T-helper 1 cell treated with Interleukin-12 subunit alpha and Interleukin-12 subunit beta and Interleukin-4 antibody, amounts not matched to agents 30 μg/mL and 1 μg/mL, for 36 hours (primary cell): ENCODE measurements at regions not wholly inside any gene's neighbourhood (a gene's known extent, or its start where the extent isn't known, plus 50 kb on each side); places are given as distances from the start of the nearest gene placed in this dataset.

Source experiments
- H3K27ac Mint-ChIP-seq: one replicate; pipeline ENCODE4 v1.8.0; 2021; ENCODE audit warnings: mild to moderate bottlenecking, mixed read lengths
- H3K27me3 Mint-ChIP-seq: one replicate; pipeline ENCODE4 v1.8.0; 2021; ENCODE audit warnings: low read depth, mixed read lengths
- H3K36me3 Mint-ChIP-seq: one replicate; pipeline ENCODE4 v1.8.0; 2021; ENCODE audit warnings: low read depth, mixed read lengths
- H3K4me1 Mint-ChIP-seq: one replicate; pipeline ENCODE4 v1.8.0; 2021; ENCODE audit warnings: low read depth, mixed read lengths
- H3K4me3 Mint-ChIP-seq: one replicate; pipeline ENCODE4 v1.8.0; 2021; ENCODE audit warnings: mild to moderate bottlenecking, moderate library complexity, mixed read lengths
- H3K9me3 Mint-ChIP-seq: one replicate; pipeline ENCODE4 v1.8.0; 2021; ENCODE audit warnings: mixed read lengths

DNA sequence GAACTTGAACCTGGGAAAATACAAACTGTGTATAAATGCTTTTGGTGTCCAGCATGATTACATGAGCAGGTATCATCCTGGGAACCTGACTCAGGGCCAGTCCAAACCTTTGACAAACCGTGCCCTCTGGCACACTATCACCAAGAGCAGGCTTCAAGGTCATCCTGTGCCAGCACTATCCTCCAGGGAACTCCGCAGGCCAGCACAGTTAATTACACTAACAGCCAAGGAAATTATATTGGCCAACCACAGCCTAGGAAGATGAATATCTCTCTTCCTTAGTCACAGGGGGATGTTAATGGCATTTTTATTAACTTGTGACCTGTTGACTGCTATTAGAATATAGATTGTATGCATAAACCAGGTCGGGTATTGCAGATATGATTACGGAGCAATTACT lies 262.0 kb downstream of the TUSC7 start:
- no peaks in the 10 kb centered on the region for H3K9me3 Mint-ChIP-seq
- H3K27me3 Mint-ChIP-seq, result no peaks in the 10 kb centered on the region
- H3K4me1 Mint-ChIP-seq, result no peaks in the 10 kb centered on the region
- H3K27ac Mint-ChIP-seq, result no peak overlapping the region
- no peaks in the 10 kb centered on the region for H3K36me3 Mint-ChIP-seq
- H3K4me3 Mint-ChIP-seq, result no peak overlapping the region

DNA sequence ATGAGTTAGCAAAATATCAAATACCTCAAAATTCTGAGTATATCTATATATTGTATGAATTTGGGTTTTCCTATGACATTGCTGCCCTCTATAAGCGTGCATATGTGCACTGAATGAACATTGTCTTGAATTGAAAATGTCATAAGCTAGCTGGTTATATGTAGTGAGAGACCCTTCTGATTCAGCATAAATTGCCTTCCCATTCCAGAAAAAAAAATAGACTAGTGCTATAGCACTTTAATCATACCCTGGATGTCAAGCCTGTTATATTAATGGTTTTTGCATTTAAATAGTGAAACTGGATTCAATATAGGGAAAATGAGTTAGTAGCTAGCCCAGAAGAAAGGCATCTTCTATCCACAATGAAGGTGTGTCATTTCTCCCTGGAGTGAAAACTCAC lies 265.1 kb downstream of the TUSC7 start:
- no peaks in the 10 kb centered on the region for H3K36me3 Mint-ChIP-seq
- H3K4me3 Mint-ChIP-seq, result no peak overlapping the region

DNA sequence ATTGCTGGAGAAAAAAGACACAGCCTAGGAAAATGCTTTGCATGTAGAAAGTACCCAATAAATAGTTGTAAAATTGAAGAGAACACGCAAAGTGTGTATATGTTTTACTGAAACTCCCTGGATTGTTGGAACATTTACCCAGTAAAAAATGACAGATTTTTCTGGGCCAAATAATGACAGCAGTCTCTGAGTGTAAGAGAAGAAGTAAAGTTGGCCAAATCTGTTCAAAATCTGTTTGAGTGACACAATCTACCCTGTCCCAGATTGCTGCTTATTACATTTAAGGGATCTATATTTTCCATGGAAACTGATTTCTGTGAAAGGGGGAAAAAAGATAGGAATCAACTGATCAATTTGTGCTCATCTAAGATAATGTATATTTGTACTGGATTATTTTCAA lies 267.9 kb downstream of the TUSC7 start:
- H3K4me1 Mint-ChIP-seq, result no peaks in the 10 kb centered on the region
- no peaks in the 10 kb centered on the region for H3K36me3 Mint-ChIP-seq
- H3K4me3 Mint-ChIP-seq, result no peak overlapping the region
- H3K9me3 Mint-ChIP-seq, result no peaks in the 10 kb centered on the region
- no peaks in the 10 kb centered on the region for H3K27me3 Mint-ChIP-seq
- no peak overlapping the region for H3K27ac Mint-ChIP-seq

More for the DNA sequence above, 265.1 kb downstream of the TUSC7 start:
- Mint-ChIP-seq H3K27ac (no peak overlapping the region), H3K4me1 (no peaks in the 10 kb centered on the region), H3K9me3 (no peaks in the 10 kb centered on the region), H3K27me3 (no peaks in the 10 kb centered on the region)

DNA sequence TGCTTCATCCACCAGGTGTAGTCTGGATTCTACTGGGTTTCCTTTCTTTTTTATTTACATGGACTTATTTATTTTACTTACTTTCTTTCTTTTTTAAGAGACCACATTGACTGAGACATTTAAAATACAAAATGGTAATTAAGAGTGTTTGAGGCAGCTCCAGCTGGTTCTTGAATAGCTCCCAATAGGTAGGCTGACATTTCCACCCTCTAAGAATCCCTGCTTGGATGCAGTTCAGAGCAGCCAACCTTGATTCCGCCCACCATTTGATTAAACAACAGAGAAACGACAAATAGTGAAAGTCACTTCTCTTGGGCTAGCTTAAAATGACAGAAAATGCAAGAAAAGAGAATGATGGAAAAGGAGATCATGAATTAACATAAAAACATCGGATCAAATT lies 270.5 kb downstream of the TUSC7 start:
- H3K4me1 Mint-ChIP-seq, result no peaks in the 10 kb centered on the region
- no peaks in the 10 kb centered on the region for H3K36me3 Mint-ChIP-seq
- H3K27me3 Mint-ChIP-seq, result no peaks in the 10 kb centered on the region
- H3K27ac Mint-ChIP-seq, result no peak overlapping the region
- H3K9me3 Mint-ChIP-seq, result no peaks in the 10 kb centered on the region
- H3K4me3 Mint-ChIP-seq, result no peak overlapping the region

DNA sequence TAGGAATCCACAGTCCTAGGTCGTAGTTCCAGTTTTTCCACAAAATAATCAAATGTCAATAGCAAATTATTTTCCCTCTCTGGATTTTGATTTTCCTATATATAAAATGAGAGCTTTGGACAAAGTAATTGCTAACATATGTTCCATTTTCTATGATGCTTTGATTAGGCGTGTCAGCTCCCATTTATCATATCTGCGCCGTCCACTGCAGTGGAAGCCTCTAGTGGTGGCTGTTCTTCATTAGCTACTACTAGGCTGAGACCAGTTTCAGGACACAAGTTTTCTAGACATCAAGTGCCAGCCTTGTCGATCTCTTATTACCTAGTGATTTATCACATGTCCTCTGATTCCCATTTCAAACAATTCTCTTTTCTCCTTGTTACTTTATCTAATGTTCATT lies 271.5 kb downstream of the TUSC7 start:
- no peaks in the 10 kb centered on the region for H3K36me3 Mint-ChIP-seq
- H3K27me3 Mint-ChIP-seq, result no peaks in the 10 kb centered on the region
- no peak overlapping the region for H3K27ac Mint-ChIP-seq
- no peak overlapping the region for H3K4me3 Mint-ChIP-seq
- H3K9me3 Mint-ChIP-seq, result no peaks in the 10 kb centered on the region
- H3K4me1 Mint-ChIP-seq, result no peaks in the 10 kb centered on the region

DNA sequence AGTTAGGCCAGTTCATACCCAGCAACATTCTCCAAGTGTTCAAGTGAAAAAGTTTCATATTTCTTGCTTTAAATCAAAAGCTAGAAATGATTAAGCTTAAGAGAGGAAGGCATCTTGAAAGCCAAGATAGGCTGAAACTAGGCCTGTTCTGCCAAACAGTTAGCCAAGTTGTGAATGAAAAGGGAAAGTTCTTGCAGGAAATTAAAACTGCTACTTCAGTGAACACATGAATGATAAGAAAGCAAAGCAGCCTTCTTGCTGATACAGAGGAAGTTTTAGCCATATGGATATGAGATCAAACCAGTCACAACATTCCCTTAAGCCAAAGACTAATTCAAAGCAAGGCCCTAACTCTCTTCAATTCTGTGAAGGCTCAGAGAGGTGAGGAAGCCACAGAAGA lies 274.7 kb downstream of the TUSC7 start:
- Mint-ChIP-seq H3K4me3 (no peak overlapping the region), H3K27me3 (no peaks in the 10 kb centered on the region), H3K9me3 (no peaks in the 10 kb centered on the region), H3K4me1 (no peaks in the 10 kb centered on the region), H3K27ac (no peak overlapping the region), H3K36me3 (no peaks in the 10 kb centered on the region)

DNA sequence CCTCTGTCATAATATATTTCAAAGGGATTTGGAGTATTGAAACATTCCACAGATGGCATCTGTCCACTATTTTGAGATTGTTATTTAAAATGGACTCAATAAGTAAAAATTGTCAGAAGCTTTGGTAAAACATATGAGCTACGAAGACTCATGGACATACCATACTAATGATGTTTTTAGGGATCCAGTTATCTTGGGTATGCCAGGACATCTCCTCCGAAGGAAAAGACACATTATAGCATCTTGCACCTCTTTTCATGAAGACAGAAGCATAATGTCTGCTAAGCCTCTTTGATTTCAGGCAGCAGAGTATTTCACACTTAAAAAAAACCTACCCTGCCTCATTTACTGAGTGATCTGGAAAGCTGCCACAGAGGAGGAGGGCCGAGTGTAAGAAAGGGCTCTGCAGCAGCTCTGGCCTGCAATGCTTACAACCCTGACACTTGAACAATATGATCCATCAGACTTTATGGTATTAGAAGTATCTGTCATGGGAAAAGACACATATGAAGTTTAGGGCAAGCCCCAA lies 284.8 kb downstream of the TUSC7 start:
- Mint-ChIP-seq H3K36me3 (no peaks in the 10 kb centered on the region), H3K4me3 (no peak overlapping the region), H3K27ac (no peak overlapping the region), H3K4me1 (no peaks in the 10 kb centered on the region), H3K27me3 (no peaks in the 10 kb centered on the region), H3K9me3 (no peaks in the 10 kb centered on the region)

DNA sequence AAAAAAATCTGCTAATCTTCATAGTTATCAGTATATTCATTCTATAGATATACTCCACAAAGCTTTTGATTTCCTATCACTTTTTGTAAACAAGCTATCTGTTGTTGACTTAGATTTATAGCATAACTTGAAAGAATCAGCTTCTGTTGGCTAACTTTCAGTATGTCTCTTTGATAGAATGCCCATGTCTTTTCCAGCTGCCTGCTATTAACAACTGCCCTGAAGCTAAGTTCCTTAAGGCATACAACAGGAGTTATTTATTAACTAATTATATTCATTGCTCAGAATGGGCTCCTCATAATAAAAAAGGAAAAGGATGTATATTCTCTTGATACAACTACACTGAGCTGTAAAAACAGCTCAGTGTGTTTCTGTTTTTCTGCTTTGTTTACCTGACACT lies 293.9 kb downstream of the TUSC7 start:
- H3K27ac Mint-ChIP-seq, result no peak overlapping the region
- H3K27me3 Mint-ChIP-seq, result no peaks in the 10 kb centered on the region
- H3K4me1 Mint-ChIP-seq, result no peaks in the 10 kb centered on the region
- H3K4me3 Mint-ChIP-seq, result no peak overlapping the region
- H3K36me3 Mint-ChIP-seq, result no peaks in the 10 kb centered on the region
- H3K9me3 Mint-ChIP-seq, result no peaks in the 10 kb centered on the region

DNA sequence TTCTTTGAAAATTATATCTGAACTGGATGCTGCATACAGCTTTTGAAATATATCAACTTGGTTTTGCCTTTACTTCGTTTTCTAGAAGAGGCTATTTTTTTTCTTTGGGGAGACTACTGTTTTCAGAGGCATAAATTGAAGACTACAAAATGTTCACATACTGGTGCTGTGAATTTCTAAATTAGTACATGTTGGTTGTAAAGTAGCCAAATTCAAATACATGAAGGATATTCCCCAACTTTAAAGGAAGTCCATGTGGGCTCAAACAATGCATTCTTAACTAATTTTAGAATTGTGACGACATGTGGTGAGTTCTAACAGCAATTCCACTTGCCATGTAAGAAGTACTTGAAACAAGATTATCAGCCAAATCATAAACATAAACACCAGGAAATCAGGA lies 295.7 kb downstream of the TUSC7 start:
- Mint-ChIP-seq H3K27me3 (no peaks in the 10 kb centered on the region), H3K4me3 (no peak overlapping the region), H3K9me3 (no peaks in the 10 kb centered on the region), H3K36me3 (no peaks in the 10 kb centered on the region), H3K4me1 (no peaks in the 10 kb centered on the region), H3K27ac (no peak overlapping the region)

DNA sequence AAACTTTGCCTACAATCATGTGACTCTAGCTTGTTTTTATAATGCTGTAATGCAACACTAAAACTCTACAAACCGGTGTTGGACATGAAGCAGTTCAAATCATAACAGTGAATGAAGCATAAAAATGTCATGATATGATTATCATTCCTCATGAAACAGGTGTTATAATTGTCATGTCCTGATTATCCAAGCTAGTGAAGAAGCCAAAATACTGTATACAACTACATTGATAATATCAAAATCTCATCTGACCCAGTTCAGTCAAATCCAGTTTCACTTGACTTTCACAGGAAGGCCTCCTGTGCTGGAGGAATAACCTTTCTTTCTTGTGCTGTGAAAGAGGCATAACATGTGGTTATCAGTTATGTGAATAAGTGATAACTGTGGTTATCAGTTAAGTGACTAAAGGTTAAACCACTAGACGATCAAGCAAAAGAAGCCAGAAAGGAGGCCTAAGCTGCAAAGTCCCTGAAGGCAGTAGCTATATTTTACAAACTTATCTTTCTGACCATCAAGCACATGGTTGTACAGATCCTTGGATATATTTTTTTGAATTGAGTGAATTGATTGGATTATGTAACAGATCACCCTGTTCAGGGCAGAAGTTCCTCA lies 296.4 kb downstream of the TUSC7 start:
- no peak overlapping the region for H3K4me3 Mint-ChIP-seq
- no peaks in the 10 kb centered on the region for H3K27me3 Mint-ChIP-seq
- no peaks in the 10 kb centered on the region for H3K36me3 Mint-ChIP-seq
- no peaks in the 10 kb centered on the region for H3K9me3 Mint-ChIP-seq
- no peak overlapping the region for H3K27ac Mint-ChIP-seq
- no peaks in the 10 kb centered on the region for H3K4me1 Mint-ChIP-seq

DNA sequence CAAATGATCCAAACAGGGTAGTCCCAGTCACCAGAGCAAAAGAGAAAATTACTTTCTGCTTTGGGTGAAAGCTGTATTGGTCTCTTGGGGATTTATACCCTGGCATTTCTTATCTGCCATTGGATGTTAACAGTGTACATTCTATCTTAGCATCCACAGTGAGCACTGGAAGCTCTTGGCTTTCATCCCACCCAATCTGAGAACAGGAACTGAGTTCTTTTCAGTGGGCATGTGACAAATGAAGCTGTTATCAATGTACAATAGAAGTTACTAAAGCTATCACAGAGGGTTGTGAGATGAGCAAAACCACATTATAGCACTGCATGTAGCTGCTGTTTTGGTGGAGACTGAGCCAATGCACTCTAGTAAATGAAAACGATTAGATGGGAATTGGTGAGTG lies 300.7 kb downstream of the TUSC7 start:
- H3K4me3 Mint-ChIP-seq, result no peak overlapping the region
- H3K4me1 Mint-ChIP-seq, result no peaks in the 10 kb centered on the region
- no peaks in the 10 kb centered on the region for H3K27me3 Mint-ChIP-seq
- H3K27ac Mint-ChIP-seq, result no peak overlapping the region
- H3K36me3 Mint-ChIP-seq, result no peaks in the 10 kb centered on the region
- H3K9me3 Mint-ChIP-seq, result no peaks in the 10 kb centered on the region

DNA sequence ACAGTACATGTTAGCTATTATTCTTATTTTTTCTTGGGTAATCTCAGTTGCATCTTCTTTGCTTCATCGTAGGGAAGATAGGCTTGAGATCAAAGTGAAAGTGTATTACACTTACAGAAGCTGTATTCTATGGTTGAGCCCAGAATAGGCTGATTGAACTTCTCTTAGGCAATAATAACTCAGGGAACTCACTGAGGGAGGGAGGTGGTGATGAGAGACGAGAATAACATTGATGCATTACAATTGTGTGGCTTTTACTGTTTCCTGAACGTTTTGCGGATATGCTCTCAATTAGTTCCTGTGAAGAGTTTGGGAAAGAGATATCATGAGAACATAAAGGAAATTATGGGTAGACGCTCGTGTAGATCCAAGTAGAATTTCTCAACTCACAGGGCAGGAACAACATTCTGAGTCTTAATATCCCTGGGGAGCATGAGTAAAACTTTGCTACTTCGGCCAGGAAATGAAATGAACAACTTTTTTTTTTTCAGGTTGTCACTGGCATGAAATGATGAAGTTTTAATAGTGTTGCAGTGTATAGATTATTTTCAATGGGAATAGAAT lies 302.2 kb downstream of the TUSC7 start:
- Mint-ChIP-seq H3K4me3 (no peak overlapping the region), H3K36me3 (no peaks in the 10 kb centered on the region), H3K27ac (no peak overlapping the region), H3K4me1 (no peaks in the 10 kb centered on the region), H3K9me3 (no peaks in the 10 kb centered on the region), H3K27me3 (no peaks in the 10 kb centered on the region)

DNA sequence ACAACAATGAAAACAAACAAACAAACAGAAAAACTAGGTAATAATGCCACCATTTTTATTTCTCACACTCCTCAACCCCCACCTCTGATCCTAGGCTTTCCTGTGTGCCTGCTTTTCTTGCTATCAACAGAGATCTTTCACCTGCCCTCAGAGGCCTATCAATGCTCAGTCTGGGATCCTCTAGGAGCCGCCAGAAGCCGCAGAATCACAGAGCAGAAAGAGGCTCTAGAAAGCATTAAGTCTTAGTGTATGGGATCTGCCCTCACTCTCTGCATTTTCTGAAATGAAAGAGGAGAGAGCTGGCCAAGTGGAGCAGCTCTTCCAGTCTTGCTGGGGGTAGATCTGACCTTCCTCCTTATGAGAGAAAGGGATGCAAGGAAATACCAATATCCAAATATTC lies 306.8 kb downstream of the TUSC7 start:
- no peaks in the 10 kb centered on the region for H3K9me3 Mint-ChIP-seq
- no peak overlapping the region for H3K27ac Mint-ChIP-seq
- no peak overlapping the region for H3K4me3 Mint-ChIP-seq
- H3K27me3 Mint-ChIP-seq, result no peaks in the 10 kb centered on the region
- peaks cover 3% of the 10 kb centered on the region for H3K4me1 Mint-ChIP-seq
- H3K36me3 Mint-ChIP-seq, result no peaks in the 10 kb centered on the region

DNA sequence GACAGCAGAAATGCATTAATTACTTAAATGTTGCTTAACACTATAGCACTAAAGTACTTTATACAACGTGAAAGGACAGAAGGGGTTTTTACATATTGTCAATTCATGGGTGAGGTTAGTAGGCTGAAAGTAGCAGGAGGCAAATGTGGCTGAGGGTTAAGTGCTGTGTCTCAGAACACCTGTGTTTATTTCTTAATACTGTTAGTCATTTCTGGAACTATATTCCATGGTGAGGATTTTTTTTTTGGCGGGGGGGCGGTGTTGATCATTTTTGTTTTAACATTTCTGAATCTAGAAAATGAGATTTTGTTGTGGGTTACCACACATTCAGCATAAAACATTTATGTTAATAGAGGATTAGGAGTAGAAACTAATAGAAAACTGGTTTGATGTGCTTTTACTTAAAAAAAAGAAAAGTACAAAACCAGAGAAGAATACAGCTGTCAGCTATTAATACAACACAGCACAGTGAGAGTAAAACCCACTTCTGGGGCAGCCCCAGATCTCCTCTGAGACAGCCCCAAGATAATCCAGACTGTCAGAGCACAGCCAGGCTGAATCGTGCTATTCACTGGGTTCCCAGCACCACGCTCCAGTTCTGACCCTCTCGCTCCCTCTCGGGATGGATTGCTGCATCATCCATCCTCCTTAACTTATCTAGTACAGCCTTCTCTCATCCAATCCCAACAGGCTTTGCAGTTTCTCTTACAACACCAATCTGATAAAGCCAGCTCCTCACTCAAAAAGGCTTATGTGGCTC lies 307.7 kb downstream of the TUSC7 start:
- Mint-ChIP-seq H3K36me3 (no peaks in the 10 kb centered on the region), H3K9me3 (no peaks in the 10 kb centered on the region), H3K4me1 (peaks cover 3% of the 10 kb centered on the region), H3K27ac (no peak overlapping the region), H3K27me3 (no peaks in the 10 kb centered on the region), H3K4me3 (no peak overlapping the region)

DNA sequence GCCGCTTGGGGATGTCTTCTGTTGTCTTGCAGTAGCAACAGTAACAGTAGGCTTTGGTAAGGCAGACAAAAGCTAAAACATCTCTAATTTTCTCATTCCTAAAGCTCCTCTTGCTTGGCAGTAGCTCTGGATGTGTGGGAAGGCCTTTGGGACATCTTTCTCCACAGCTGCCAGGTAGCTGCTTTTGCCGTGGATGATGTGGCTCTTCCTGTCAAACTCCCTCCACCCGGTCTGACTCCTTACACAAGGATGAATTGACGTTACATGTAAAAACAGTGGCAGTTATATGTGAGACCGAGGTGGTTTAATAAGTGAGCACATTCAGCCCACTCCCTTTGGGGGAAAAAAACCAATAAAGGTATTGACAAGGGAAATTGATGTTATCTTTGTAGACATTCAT lies 309.1 kb downstream of the TUSC7 start:
- Mint-ChIP-seq H3K27me3 (no peaks in the 10 kb centered on the region), H3K4me3 (no peak overlapping the region), H3K9me3 (no peaks in the 10 kb centered on the region), H3K27ac (no peak overlapping the region), H3K4me1 (peaks cover 3% of the 10 kb centered on the region), H3K36me3 (no peaks in the 10 kb centered on the region)
